IMR-90 (cell line): ENCODE measurements at regions not wholly inside any gene's neighbourhood (a gene's known extent, or its start where the extent isn't known, plus 50 kb on each side); places are given as distances from the start of the nearest gene placed in this dataset.

ENCODE experiments used
- ATAC-seq: fragments of 200-7000 bp; cut with Tn5 transposase; 2 replicates; pipeline ENCODE4 v1.9.1; 2020; ENCODE audit warnings: low read depth, mild to moderate bottlenecking, moderate library complexity
- BruUV-seq: library from RNA; stranded (reverse); fragments of 400-500 nt; replicated peaks from 2 replicates; lab custom pipeline; 2021; lab: Mats Ljungman, UMichigan
- CTCF ChIA-PET: fragments of 300-600 bp; formaldehyde crosslinking; extraction: SDS; loops from one replicate; lab custom pipeline; 2021; ENCODE audit warnings: antibody characterized with exemption; lab: Yijun Ruan, JAX
- POLR2A ChIA-PET: fragments of 300-600 bp; sonication (Branson Sonifier 250); formaldehyde crosslinking; loops from one replicate; lab custom pipeline; 2022; ENCODE audit warnings: antibody characterized with exemption; ENCODE audit not compliant: unreplicated experiment; lab: Charles Lee
- DNase-seq: peaks from one replicate; pipeline ENCODE4 v3.0.0; 2013
- H2AFZ ChIP-seq: replicated peaks from 2 replicates; pipeline ENCODE3; 2013; ENCODE audit warnings: low read length, mild to moderate bottlenecking; ENCODE audit not compliant: poor library complexity
- H2AK5ac ChIP-seq: 2 replicates; pipeline ENCODE4 v1.6.1; 2013; ENCODE audit warnings: low read depth, low read length, inconsistent platforms
- H2AK9ac ChIP-seq: replicated peaks from 2 replicates; pipeline ENCODE3; 2013; ENCODE audit warnings: mild to moderate bottlenecking, low read depth, low read length, moderate library complexity; ENCODE audit not compliant: poor library complexity
- H2BK120ac ChIP-seq: 2 replicates; pipeline ENCODE4 v1.6.1; 2013; ENCODE audit warnings: low read depth, low read length, inconsistent platforms
- H2BK15ac ChIP-seq: 3 replicates; pipeline ENCODE4 v1.6.1; 2013; ENCODE audit warnings: low read depth, low read length, inconsistent platforms
- H2BK20ac ChIP-seq: 2 replicates; pipeline ENCODE4 v1.6.1; 2013; ENCODE audit warnings: low read depth, mild to moderate bottlenecking, inconsistent platforms, low read length, moderate library complexity
- H2BK5ac ChIP-seq: 2 replicates; pipeline ENCODE4 v1.6.1; 2013; ENCODE audit warnings: mild to moderate bottlenecking, low read depth, low read length, inconsistent platforms; ENCODE audit not compliant: poor library complexity, severe bottlenecking
- H3K14ac ChIP-seq: replicated peaks from 2 replicates; pipeline ENCODE4 v1.6.1; 2013; ENCODE audit warnings: low read depth, low read length, inconsistent platforms
- H3K18ac ChIP-seq: 2 replicates; pipeline ENCODE4 v1.6.1; 2013; ENCODE audit warnings: low read depth, low read length, control low read depth
- H3K23ac ChIP-seq: 2 replicates; pipeline ENCODE4 v1.6.1; 2013; ENCODE audit warnings: low read depth, low read length, inconsistent platforms
- H3K27ac ChIP-seq: 2 replicates; pipeline ENCODE4 v1.5.1; 2013; ENCODE audit warnings: mild to moderate bottlenecking, control low read depth, low read length; ENCODE audit not compliant: insufficient read depth
- H3K27me3 ChIP-seq: 2 replicates; pipeline ENCODE4 v1.6.1; 2013; ENCODE audit warnings: low read length; ENCODE audit not compliant: control insufficient read depth, insufficient read depth
- H3K36me3 ChIP-seq: 2 replicates; pipeline ENCODE4 v1.6.1; 2013; ENCODE audit warnings: low read length, mixed read lengths; ENCODE audit not compliant: control insufficient read depth, insufficient read depth
- H3K4ac ChIP-seq: 2 replicates; pipeline ENCODE4 v1.6.1; 2013; ENCODE audit warnings: low read depth, low read length, inconsistent platforms
- H3K4me1 ChIP-seq: 2 replicates; pipeline ENCODE4 v1.6.1; 2013; ENCODE audit warnings: low read length, mixed read lengths; ENCODE audit not compliant: control insufficient read depth, insufficient read depth
- H3K4me2 ChIP-seq: 2 replicates; pipeline ENCODE4 v1.6.1; 2013; ENCODE audit warnings: low read depth, mild to moderate bottlenecking, control low read depth, low read length, moderate library complexity
- H3K4me3 ChIP-seq: 2 replicates; pipeline ENCODE4 v1.5.1; 2013; ENCODE audit warnings: low read depth, mild to moderate bottlenecking, control low read depth, low read length, moderate library complexity; ENCODE audit not compliant: insufficient read depth
- H3K56ac ChIP-seq: 2 replicates; pipeline ENCODE4 v1.6.1; 2013; ENCODE audit warnings: low read length, inconsistent platforms; ENCODE audit not compliant: insufficient read depth; ENCODE audit errors: extremely low read depth
- H3K79me1 ChIP-seq, 2 experiments: 2 replicates each; pipeline ENCODE4 v1.6.1; 2013; ENCODE audit warnings: low read length in 2 of 2, inconsistent platforms in 1 of 2, low read depth in 1 of 2
- H3K9ac ChIP-seq: 2 replicates; pipeline ENCODE4 v1.6.1; 2013; ENCODE audit warnings: low read depth, low read length, control low read depth
- H3K9me1 ChIP-seq: 2 replicates; pipeline ENCODE4 v1.6.1; 2013; ENCODE audit warnings: low read length, inconsistent platforms; ENCODE audit not compliant: insufficient read depth
- H3K9me3 ChIP-seq: 2 replicates; pipeline ENCODE4 v1.6.1; 2013; ENCODE audit warnings: low read length; ENCODE audit not compliant: control insufficient read depth, insufficient read depth
- H4K20me1 ChIP-seq: 2 replicates; pipeline ENCODE4 v1.6.1; 2013; ENCODE audit warnings: low read length, inconsistent platforms; ENCODE audit not compliant: insufficient read depth
- H4K5ac ChIP-seq: 2 replicates; pipeline ENCODE4 v1.6.1; 2013; ENCODE audit warnings: mild to moderate bottlenecking, low read depth, low read length, control low read depth
- H4K8ac ChIP-seq, 2 experiments: 2 replicates each; pipeline ENCODE4 v1.6.1; 2013; ENCODE audit warnings: low read depth in 2 of 2, low read length in 2 of 2, control low read depth in 1 of 2, inconsistent platforms in 1 of 2
- H4K91ac ChIP-seq: 2 replicates; pipeline ENCODE4 v1.6.1; 2013; ENCODE audit warnings: low read depth, low read length, inconsistent platforms; ENCODE audit not compliant: insufficient read depth
- BHLHE40 ChIP-seq: fragments of 150-350 bp; IDR thresholded peaks from 2 replicates; pipeline ENCODE4 v1.6.1; 2016; ENCODE audit warnings: mild to moderate bottlenecking, low read depth, low read length
- CEBPB ChIP-seq: IDR thresholded peaks from 2 replicates; pipeline ENCODE4 v1.6.1; 2012; ENCODE audit warnings: low read depth, low read length, improper control_type of control experiment
- CHD1 ChIP-seq: IDR thresholded peaks from 2 replicates; pipeline ENCODE4 v1.6.1; 2012; ENCODE audit warnings: low read depth, low read length, improper control_type of control experiment
- FOS ChIP-seq: fragments of 150-350 bp; IDR thresholded peaks from 2 replicates; pipeline ENCODE4 v1.6.1; 2016; ENCODE audit warnings: low read depth, low read length
- MAFK ChIP-seq: IDR thresholded peaks from 2 replicates; pipeline ENCODE4 v1.6.1; 2012; ENCODE audit warnings: low read depth, low read length, improper control_type of control experiment
- MAZ ChIP-seq: IDR thresholded peaks from 2 replicates; pipeline ENCODE4 v1.6.1; 2012; ENCODE audit warnings: low read depth, mild to moderate bottlenecking, low read length, improper control_type of control experiment, moderate library complexity, borderline replicate concordance
- MXI1 ChIP-seq: IDR thresholded peaks from 2 replicates; pipeline ENCODE4 v1.6.1; 2012; ENCODE audit warnings: low read depth, mild to moderate bottlenecking, low read length, moderate library complexity, borderline replicate concordance
- NFE2L2 ChIP-seq: fragments of 150-350 bp; IDR thresholded peaks from 2 replicates; pipeline ENCODE4 v1.6.1; 2016; ENCODE audit warnings: low read depth, mild to moderate bottlenecking, low read length
- POLR2A ChIP-seq: IDR thresholded peaks from 2 replicates; pipeline ENCODE4 v1.6.1; 2012; ENCODE audit warnings: mild to moderate bottlenecking, low read depth, low read length
- RAD21 ChIP-seq: IDR thresholded peaks from 2 replicates; pipeline ENCODE4 v1.6.1; 2012; ENCODE audit warnings: low read length, improper control_type of control experiment
- RCOR1 ChIP-seq: IDR thresholded peaks from 2 replicates; pipeline ENCODE4 v1.6.1; 2012; ENCODE audit warnings: mild to moderate bottlenecking, low read length, improper control_type of control experiment; ENCODE audit not compliant: insufficient replicate concordance
- RFX5 ChIP-seq: IDR thresholded peaks from 2 replicates; pipeline ENCODE4 v1.8.0; 2012; ENCODE audit warnings: low read depth, mild to moderate bottlenecking, low read length, moderate library complexity
- SMC3 ChIP-seq: fragments of 150-350 bp; IDR thresholded peaks from 2 replicates; pipeline ENCODE4 v1.6.1; 2016; ENCODE audit warnings: low read depth, mild to moderate bottlenecking, antibody characterized with exemption, low read length, moderate library complexity
- WGBS, 2 experiments: methylation state at CpG; one replicate each; pipeline versions ENCODE4 v1.1.5 to v1.1.7; 2013; ENCODE audit warnings: missing lambda C conversion rate in 2 of 2; ENCODE audit not compliant: insufficient read length in 1 of 2; ENCODE audit errors: extremely low coverage in 2 of 2; 5-methylcytosine and 5-hydroxymethylcytosine counted together
- dilution Hi-C: fragments of 300-500 bp; cut with HindIII; formaldehyde crosslinking; loops from one replicate; pipeline ENCODE4 v1.14.3; 2018; ENCODE audit warnings: low sequenced_read_pairs; ENCODE audit not compliant: unreplicated experiment
- in situ Hi-C: fragments of 300-500 bp; cut with MboI; formaldehyde crosslinking; loops from 3 replicates; pipeline ENCODE4 v1.14.3; 2019; ENCODE audit warnings: low sequenced_read_pairs, inconsistent platforms, mixed read lengths
- intact Hi-C: fragments of 100-400 bp; cut with micrococcal nuclease; formaldehyde crosslinking; loops from 2 replicates; pipeline ENCODE4 v1.10.0; 2022
- TF ChIP-seq, protein P1 (sequence below): conservative IDR thresholded peaks from 2 replicates; pipeline ENCODE4 v1.5.1; 2012; ENCODE audit warnings: mild to moderate bottlenecking, low read depth, low read length, improper control_type of control experiment
- TF ChIP-seq, protein P2 (sequence below): fragments of 150-350 bp; IDR thresholded peaks from 2 replicates; pipeline ENCODE4 v1.6.1; 2017; ENCODE audit warnings: mild to moderate bottlenecking, antibody characterized with exemption, low read length, low read depth
- TF ChIP-seq, protein P3 (sequence below): fragments of 150-350 bp; IDR thresholded peaks from 2 replicates; pipeline ENCODE4 v1.6.1; 2016; ENCODE audit warnings: low read depth, mild to moderate bottlenecking, low read length, moderate library complexity, borderline replicate concordance

DNA sequence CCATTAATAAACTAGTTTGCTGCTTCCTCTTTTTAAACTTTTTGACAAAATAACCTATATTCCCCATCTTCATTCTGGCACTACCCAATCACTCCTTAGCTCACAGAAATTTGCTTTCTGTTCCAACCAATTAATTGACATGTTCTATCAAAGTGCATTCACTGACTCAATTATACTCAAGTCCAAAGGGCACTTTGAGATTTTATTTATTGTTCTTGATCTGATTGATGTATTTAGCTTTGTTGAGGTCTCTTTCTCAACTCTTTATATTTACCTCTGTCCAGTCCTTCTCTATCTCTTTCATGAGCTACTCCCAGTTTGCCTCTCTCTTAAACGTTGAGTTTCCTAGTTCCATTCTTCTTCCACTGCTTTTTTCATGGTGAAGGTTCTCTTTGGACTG lies 104.4 kb upstream of the TENT5A start:
- H2BK5ac ChIP-seq = no peak overlapping the region
- no CpG with 5 or more reads among the region's 1 CpG for WGBS, 2 experiments
- POLR2A ChIA-PET = no interaction called here

More for the DNA sequence above, 104.4 kb upstream of the TENT5A start:
- Histone ChIP-seq H2BK120ac (no peak overlapping the region), H3K18ac (no peak overlapping the region), H2BK15ac (no peak overlapping the region), H3K14ac (no peak overlapping the region), H2BK20ac (no peak overlapping the region), H3K27ac (no peak overlapping the region), H4K91ac (no peak overlapping the region), H4K8ac (no peak overlapping the region), H3K9me1 (no peaks in the 10 kb centered on the region), H3K36me3 (no peaks in the 10 kb centered on the region), H2AK5ac (no peak overlapping the region), H3K9ac (no peak overlapping the region), H3K4me1 (no peaks in the 10 kb centered on the region), H2AFZ (no peak overlapping the region), H4K20me1 (no peaks in the 10 kb centered on the region), H3K4ac (no peak overlapping the region), H3K4me2 (no peak overlapping the region), H4K5ac (no peak overlapping the region), H3K79me1 (no peaks in the 10 kb centered on the region), H3K9me3 (no peaks in the 10 kb centered on the region), H3K23ac (no peak overlapping the region), H2AK9ac (no peak overlapping the region), H3K4me3 (no peak overlapping the region), H3K56ac (no peak overlapping the region), H3K27me3 (no peaks in the 10 kb centered on the region)
- ATAC-seq (no peak), DNase-seq (no peak)
- in situ Hi-C loops (no loop called here), dilution Hi-C loops (no loop called here), intact Hi-C loops (no loop called here)
- CTCF ChIA-PET = interaction anchor here (0.5 kb wide), 1 partner anchor 1128 kb away, joined by 3 read pairs; no protein-coding TSS in a partner anchor
- TF ChIP-seq RCOR1 = no peak
- TF ChIP-seq, protein P1, sequence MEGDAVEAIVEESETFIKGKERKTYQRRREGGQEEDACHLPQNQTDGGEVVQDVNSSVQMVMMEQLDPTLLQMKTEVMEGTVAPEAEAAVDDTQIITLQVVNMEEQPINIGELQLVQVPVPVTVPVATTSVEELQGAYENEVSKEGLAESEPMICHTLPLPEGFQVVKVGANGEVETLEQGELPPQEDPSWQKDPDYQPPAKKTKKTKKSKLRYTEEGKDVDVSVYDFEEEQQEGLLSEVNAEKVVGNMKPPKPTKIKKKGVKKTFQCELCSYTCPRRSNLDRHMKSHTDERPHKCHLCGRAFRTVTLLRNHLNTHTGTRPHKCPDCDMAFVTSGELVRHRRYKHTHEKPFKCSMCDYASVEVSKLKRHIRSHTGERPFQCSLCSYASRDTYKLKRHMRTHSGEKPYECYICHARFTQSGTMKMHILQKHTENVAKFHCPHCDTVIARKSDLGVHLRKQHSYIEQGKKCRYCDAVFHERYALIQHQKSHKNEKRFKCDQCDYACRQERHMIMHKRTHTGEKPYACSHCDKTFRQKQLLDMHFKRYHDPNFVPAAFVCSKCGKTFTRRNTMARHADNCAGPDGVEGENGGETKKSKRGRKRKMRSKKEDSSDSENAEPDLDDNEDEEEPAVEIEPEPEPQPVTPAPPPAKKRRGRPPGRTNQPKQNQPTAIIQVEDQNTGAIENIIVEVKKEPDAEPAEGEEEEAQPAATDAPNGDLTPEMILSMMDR = no peak
- no peak for TF ChIP-seq NFE2L2
- TF ChIP-seq FOS = no peak
- TF ChIP-seq CEBPB = no peak
- no peak for TF ChIP-seq CHD1
- TF ChIP-seq RFX5 = no peak
- TF ChIP-seq MAZ = no peak
- TF ChIP-seq RAD21 = no peak
- TF ChIP-seq, protein P2, sequence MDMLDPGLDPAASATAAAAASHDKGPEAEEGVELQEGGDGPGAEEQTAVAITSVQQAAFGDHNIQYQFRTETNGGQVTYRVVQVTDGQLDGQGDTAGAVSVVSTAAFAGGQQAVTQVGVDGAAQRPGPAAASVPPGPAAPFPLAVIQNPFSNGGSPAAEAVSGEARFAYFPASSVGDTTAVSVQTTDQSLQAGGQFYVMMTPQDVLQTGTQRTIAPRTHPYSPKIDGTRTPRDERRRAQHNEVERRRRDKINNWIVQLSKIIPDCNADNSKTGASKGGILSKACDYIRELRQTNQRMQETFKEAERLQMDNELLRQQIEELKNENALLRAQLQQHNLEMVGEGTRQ = no peak
- no peak for TF ChIP-seq SMC3
- TF ChIP-seq, protein P3, sequence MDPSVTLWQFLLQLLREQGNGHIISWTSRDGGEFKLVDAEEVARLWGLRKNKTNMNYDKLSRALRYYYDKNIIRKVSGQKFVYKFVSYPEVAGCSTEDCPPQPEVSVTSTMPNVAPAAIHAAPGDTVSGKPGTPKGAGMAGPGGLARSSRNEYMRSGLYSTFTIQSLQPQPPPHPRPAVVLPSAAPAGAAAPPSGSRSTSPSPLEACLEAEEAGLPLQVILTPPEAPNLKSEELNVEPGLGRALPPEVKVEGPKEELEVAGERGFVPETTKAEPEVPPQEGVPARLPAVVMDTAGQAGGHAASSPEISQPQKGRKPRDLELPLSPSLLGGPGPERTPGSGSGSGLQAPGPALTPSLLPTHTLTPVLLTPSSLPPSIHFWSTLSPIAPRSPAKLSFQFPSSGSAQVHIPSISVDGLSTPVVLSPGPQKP = no peak
- TF ChIP-seq BHLHE40 = no peak
- TF ChIP-seq POLR2A = no peak
- no peak for TF ChIP-seq MXI1
- no peak for TF ChIP-seq MAFK
- BruUV-seq = no TSS peak
